ENCODE measurements at regions not wholly inside any gene's neighbourhood (a gene's known extent, or its start where the extent isn't known, plus 50 kb on each side); places are given as distances from the start of the nearest gene placed in this dataset.

GRCh38 chr12:83641789-83642188 lies 955.1 kb downstream of the TMTC2 start:
- Histone ChIP-seq H3K4me1 (no peaks in the 10 kb centered on the region), H3K4me3 (no peak overlapping the region), H3K36me3 (no peaks in the 10 kb centered on the region), H3K9me3 (no peaks in the 10 kb centered on the region), H3K27ac (no peak overlapping the region), H3K27me3 (no peaks in the 10 kb centered on the region)
- no peak for DNase-seq
- intact Hi-C loops (cut with DNase I; ENCODE audit: low total_unique reads) (no loop called here), in situ Hi-C loops (cut with MboI; ENCODE audit: low pct_ligation_motif_present in 1 of 4, low pct_unique_long_range_greater_than_20kb in 1 of 4, low sequenced_read_pairs in 3 of 4) (no loop called here)
- no peak for TF ChIP-seq EP300 (IDR thresholded peaks at IDR 0.05; ENCODE audit: low read depth)
- TF ChIP-seq CTCF (IDR thresholded peaks at IDR 0.05), result no peak
- no peak for TF ChIP-seq POLR2A (IDR thresholded peaks at IDR 0.05)
- TF ChIP-seq POLR2AphosphoS5 (IDR thresholded peaks at IDR 0.05), result no peak
- WGBS, 2 donors (ENCODE audit: low coverage in 1 of 2), result 100% methylated on average over 1 to 3 of the region's 3 CpGs

GRCh38 chr12:83634726-83635267 lies 948.1 kb downstream of the TMTC2 start:
- Histone ChIP-seq H3K9me3 (no peaks in the 10 kb centered on the region), H3K4me1 (no peaks in the 10 kb centered on the region), H3K27ac (no peak overlapping the region), H3K36me3 (no peaks in the 10 kb centered on the region), H3K4me3 (no peak overlapping the region), H3K27me3 (no peaks in the 10 kb centered on the region)
- WGBS, 2 donors (ENCODE audit: low coverage in 1 of 2), result 71 to 82% methylated on average over 4 of the region's 4 CpGs
- no peak for TF ChIP-seq CTCF (IDR thresholded peaks at IDR 0.05)
- TF ChIP-seq POLR2AphosphoS5 (IDR thresholded peaks at IDR 0.05), result no peak
- no peak for TF ChIP-seq EP300 (IDR thresholded peaks at IDR 0.05; ENCODE audit: low read depth)
- no peak for TF ChIP-seq POLR2A (IDR thresholded peaks at IDR 0.05)
- no peak for DNase-seq
- intact Hi-C loops (cut with DNase I; ENCODE audit: low total_unique reads) (no loop called here), in situ Hi-C loops (cut with MboI; ENCODE audit: low pct_ligation_motif_present in 1 of 4, low pct_unique_long_range_greater_than_20kb in 1 of 4, low sequenced_read_pairs in 3 of 4) (no loop called here)

- H3K27me3 ChIP-seq, result no peaks in the 10 kb centered on the region
- no peak for DNase-seq
- no peak overlapping the region for H3K27ac ChIP-seq
- TF ChIP-seq EP300 (IDR thresholded peaks at IDR 0.05; ENCODE audit: low read depth) (no peak), POLR2AphosphoS5 (IDR thresholded peaks at IDR 0.05) (no peak), POLR2A (IDR thresholded peaks at IDR 0.05) (no peak), CTCF (IDR thresholded peaks at IDR 0.05) (no peak)
- no peaks in the 10 kb centered on the region for H3K9me3 ChIP-seq
- no peaks in the 10 kb centered on the region for H3K4me1 ChIP-seq
- intact Hi-C loops (cut with DNase I; ENCODE audit: low total_unique reads) (no loop called here), in situ Hi-C loops (cut with MboI; ENCODE audit: low pct_ligation_motif_present in 1 of 4, low pct_unique_long_range_greater_than_20kb in 1 of 4, low sequenced_read_pairs in 3 of 4) (no loop called here)
- 95 to 100% methylated on average over 1 of the region's 1 CpG for WGBS, 2 donors (ENCODE audit: low coverage in 1 of 2)
- H3K36me3 ChIP-seq, result no peaks in the 10 kb centered on the region
- H3K4me3 ChIP-seq, result no peak overlapping the region
Observed at GRCh38 chr12:83630526-83630925, 943.8 kb downstream of the TMTC2 start.

- Histone ChIP-seq H3K4me3 (no peak overlapping the region), H3K9me3 (no peaks in the 10 kb centered on the region), H3K4me1 (no peaks in the 10 kb centered on the region), H3K27ac (no peak overlapping the region), H3K27me3 (no peaks in the 10 kb centered on the region), H3K36me3 (no peaks in the 10 kb centered on the region)
- TF ChIP-seq POLR2AphosphoS5 (IDR thresholded peaks at IDR 0.05) (no peak), POLR2A (IDR thresholded peaks at IDR 0.05) (no peak), CTCF (IDR thresholded peaks at IDR 0.05) (no peak), EP300 (IDR thresholded peaks at IDR 0.05; ENCODE audit: low read depth) (no peak)
- in situ Hi-C loops (cut with MboI; ENCODE audit: low pct_ligation_motif_present in 1 of 4, low pct_unique_long_range_greater_than_20kb in 1 of 4, low sequenced_read_pairs in 3 of 4), result no loop called here
- 60 to 61% methylated on average over 1 to 3 of the region's 3 CpGs for WGBS, 2 donors (ENCODE audit: low coverage in 1 of 2)
- intact Hi-C loops (cut with DNase I; ENCODE audit: low total_unique reads), result no loop called here
- no peak for DNase-seq
Observed at GRCh38 chr12:83629931-83630330, 943.2 kb downstream of the TMTC2 start.
